ENCODE measurements at regions not wholly inside any gene's neighbourhood (a gene's known extent, or its start where the extent isn't known, plus 50 kb on each side); places are given as distances from the start of the nearest gene placed in this dataset.

GRCh38 chr1:68930101-68930500 lies 433.2 kb upstream of the DEPDC1 start:
- no peak for TF ChIP-seq CTCF (IDR thresholded peaks at IDR 0.05)
- no peak for TF ChIP-seq POLR2A (IDR thresholded peaks at IDR 0.05)
- no peak for TF ChIP-seq EP300 (IDR thresholded peaks at IDR 0.05)
- no peak for TF ChIP-seq POLR2AphosphoS5 (IDR thresholded peaks at IDR 0.05)
